DOHH2 (cell line): ENCODE measurements at regions not wholly inside any gene's neighbourhood (a gene's known extent, or its start where the extent isn't known, plus 50 kb on each side); places are given as distances from the start of the nearest gene placed in this dataset.

ENCODE experiments used
- CTCF ChIP-seq: fragments of 200-600 bp; sonication (generic); IDR thresholded peaks from one replicate; pipeline ENCODE4 v1.5.1; 2014; ENCODE audit warnings: antibody characterized with exemption, mild to moderate bottlenecking, low read depth, low read length; ENCODE audit not compliant: poor library complexity, severe bottlenecking
- EZH2phosphoT487 ChIP-seq: fragments of 200-600 bp; sonication (generic); IDR thresholded peaks from 2 replicates; pipeline ENCODE4 v1.6.1; 2017; ENCODE audit warnings: borderline replicate concordance, mild to moderate bottlenecking, antibody characterized with exemption, low read length, moderate library complexity, mixed read lengths

GRCh38 chr6:95274686-95275235, 302.6 kb upstream of the MANEA start:
- no peak for TF ChIP-seq CTCF
- no peak for TF ChIP-seq EZH2phosphoT487
